HG03457 (cell line): ENCODE measurements at regions not wholly inside any gene's neighbourhood (a gene's known extent, or its start where the extent isn't known, plus 50 kb on each side); places are given as distances from the start of the nearest gene placed in this dataset.

Source experiments
- ATAC-seq: cut with Tn5 transposase; IDR thresholded peaks from one replicate; pipeline ENCODE4 v1.9.1; 2021; ENCODE audit warnings: moderate number of reproducible peaks; ENCODE audit not compliant: unreplicated experiment

DNA sequence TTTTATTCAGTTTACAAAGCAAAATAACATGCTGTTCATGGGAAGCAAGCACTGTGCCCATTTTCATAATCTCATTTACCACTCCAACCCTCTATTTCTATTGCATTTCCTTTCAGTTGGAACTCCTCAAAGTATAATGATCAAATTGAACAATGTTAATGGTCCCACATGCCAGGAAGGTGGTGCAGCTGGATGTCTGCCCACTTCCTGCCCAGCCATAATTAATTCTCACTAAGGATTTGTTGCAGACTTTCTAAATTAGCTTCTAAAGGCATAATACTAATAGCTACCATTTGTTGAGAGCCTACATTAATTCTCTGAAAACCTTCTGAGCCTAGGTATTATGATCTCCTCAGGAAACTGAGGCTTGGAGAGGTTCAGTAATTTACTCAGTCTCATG, 316.1 kb upstream of the TPM1 start:
- ATAC-seq = no peak

DNA sequence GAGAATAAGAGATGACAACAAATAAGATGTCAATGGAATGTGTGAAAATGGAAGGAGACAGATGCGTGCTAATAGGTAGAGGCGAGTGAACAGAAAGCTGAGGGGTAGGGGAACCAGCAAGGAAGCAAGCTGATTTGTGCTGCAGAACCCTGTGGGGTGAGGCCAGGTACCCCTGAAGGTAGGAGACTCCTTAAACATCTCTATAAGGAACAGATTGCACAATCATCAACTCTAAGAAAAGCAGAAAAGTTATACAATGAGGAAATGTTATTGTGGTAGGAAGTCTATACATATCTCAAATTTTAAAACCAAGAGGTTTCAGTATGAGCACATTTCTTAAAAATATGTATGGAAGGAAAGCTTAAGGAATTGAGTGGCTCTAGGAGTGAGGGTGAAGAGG, 315.0 kb upstream of the TPM1 start:
- no peak for ATAC-seq

GRCh38 chr15:62730825-62731224, 311.7 kb upstream of the TPM1 start:
- no peak for ATAC-seq

DNA sequence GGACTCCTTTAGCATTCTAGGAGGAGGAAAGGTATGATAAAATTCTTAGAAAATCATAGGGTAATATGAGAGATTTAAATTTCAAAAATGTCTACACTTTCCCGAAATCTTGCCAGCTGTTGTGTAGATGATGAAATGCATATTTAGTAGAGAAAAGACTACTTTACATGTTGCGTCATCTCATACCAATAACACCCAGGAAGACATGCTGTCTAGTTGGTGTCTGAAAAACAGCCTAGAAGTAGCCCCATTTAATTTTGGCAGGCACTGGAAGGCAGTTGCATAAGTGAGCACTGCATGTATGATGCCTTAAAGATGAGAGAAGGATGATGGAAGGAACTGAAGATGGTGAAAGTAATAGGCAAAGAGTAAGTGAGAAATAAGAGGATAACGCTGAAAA, 310.5 kb upstream of the TPM1 start:
- no peak for ATAC-seq

DNA sequence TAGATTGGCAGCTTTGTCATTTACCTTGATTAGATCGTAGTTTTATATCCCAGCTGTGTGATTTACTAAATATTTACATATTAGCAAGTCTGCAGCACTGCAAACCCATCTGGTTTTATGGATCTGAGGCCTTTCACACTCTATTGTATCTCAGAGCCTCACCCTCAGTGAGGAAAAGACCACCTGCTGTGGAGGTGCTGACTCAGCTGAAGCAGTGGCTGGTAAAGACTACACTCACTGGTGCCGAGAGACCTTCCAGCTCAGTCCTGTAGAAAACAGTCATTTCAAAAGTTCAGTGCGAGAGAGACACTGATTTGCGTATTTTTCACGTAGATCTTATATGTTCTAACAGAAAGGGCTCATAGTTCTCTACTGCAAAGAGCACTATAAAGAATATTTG, 307.8 kb upstream of the TPM1 start:
- ATAC-seq = no peak

DNA sequence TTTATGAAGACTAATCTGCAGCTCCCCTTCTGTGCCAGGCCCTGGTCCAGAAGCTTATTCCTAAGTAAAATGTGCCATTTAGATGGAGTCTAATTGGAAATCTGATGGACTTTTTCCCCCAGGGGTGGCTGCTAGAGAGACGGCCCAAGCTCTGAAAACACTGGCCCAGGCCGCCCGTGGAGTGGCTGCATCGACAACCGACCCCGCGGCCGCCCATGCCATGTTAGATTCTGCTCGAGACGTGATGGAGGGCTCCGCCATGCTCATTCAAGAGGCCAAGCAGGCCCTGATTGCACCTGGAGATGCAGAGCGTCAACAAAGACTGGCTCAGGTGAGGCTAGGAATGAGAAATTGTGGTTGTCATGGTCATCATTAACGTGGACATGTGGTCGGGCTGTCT, 305.8 kb upstream of the TPM1 start:
- no peak for ATAC-seq

DNA sequence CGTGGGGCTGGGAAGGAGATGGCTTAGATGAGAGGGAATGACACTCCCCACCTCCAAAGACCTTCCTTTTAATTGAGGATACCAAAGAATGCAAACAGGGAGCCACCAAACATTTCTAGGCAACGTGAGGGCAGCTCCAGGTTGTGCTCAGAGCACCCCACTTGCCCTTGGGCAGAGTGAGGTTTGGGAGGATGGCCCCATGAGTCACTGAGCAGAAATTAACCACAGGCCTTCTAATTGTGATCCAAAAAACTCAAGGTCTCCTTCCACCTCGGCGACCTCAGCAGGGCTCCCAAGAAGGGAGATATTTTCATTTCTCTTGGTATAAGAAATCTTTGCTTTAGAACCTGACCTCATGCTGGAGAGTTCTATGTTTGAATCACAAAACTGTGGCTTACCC, 305.0 kb upstream of the TPM1 start:
- ATAC-seq = no peak

- no peak for ATAC-seq
These were observed 303.5 kb upstream of the TPM1 start for GRCh38 chr15:62739082-62739481.

GRCh38 chr15:62739507-62739906, 303.0 kb upstream of the TPM1 start:
- ATAC-seq = no peak

DNA sequence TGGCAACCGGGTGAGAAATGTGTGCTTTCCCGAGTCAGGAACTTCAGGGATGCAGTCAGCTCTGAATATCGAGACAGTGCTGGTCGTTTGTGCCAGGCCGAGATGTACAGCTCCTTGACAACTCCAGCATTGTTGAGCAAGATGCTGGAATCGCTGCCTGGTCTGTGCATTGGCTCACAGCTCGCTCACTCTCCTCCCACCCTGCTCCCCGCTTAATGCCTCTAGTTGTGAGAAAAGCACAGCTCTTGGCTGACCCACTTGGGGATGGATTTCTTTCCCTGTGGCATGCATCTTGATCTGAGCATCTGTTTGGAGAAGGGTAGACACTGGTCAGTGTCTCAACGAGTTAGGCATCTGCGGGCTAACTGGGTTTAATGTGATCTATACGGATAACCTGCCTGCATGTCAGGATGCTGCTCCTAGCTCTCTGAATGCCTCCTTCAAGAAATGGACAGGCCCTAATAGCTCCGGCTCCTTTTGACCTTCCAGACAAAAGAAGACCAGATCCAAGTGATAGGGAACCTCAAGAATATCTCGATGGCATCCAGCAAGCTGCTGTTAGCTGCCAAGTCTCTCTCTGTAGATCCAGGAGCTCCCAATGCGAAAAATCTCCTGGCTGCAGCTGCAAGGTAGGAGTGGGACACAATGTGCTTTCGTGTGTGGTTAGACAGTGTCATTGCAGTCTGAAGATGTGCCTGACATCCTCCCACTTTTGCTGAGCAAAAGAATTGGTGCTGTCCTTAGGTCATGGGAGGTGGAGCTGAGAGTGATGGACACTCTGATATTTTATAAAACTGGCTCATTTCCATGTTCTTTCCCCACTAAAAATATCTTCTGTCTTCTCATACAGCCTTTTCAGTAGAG, 302.2 kb upstream of the TPM1 start:
- ATAC-seq = no peak

GRCh38 chr15:62741106-62741505, 301.4 kb upstream of the TPM1 start:
- ATAC-seq = no peak

DNA sequence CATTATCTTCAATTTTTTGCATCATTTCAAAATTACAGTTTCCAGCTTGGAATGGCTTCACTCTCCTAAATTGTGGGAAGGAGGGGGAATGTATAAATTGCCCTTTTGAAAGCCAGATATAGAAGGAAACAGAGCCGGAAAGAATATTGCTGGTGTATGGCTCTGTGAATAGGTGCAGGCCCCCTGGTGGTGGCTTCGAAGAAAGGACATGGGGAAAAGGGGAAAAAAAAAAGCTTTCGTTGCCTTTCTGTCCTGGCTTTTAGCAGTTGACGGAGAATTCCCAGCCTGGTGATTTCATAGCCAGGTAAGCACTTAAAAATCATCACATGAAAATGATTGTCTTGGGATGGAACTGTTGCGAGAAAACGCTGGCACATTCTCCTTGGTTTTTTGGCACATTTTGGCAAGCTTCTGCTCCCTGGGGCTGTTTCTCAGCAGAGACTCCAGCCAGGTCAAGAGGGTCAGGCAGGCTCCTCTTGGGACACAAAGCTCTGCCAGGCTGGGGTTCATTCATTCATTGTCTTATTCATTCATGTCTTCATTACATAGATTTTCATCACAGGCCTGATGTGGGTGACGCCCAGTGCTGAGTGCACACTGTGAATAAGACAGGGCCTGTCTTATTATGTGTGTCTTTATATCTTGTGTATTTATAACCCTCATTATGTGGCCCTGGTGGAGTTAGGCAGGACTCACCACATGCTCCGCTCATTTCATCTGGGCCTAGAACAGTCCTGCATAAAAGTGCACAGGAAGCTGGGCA, 300.0 kb upstream of the TPM1 start:
- ATAC-seq = no peak

DNA sequence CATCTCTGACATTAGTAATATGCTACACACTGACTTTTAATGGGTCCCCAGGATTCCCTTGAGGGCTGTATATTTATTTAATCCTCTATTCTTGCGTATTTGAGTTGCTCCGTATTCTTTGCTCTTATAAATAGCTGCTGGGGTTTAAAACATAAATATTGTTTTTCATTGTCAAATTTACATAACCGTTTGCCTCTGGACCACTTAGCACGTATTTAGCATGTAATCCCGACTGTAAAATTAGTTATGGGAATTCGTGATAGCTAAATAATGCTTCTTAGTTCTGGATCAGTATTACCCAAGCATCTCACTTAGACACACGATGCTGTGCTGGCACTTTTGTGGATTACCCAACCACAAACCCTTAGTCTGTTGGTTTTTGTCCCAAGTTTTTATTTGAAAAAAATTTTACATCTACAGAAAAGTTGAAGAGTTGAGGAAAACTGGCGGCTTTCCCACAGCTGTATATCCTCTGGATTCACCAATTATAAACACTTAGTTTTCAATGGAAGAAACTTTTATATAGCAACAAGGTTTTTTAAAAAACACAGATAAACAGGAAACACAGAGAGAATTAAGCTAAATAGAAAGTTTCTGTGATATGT, 296.8 kb upstream of the TPM1 start:
- ATAC-seq = no peak

DNA sequence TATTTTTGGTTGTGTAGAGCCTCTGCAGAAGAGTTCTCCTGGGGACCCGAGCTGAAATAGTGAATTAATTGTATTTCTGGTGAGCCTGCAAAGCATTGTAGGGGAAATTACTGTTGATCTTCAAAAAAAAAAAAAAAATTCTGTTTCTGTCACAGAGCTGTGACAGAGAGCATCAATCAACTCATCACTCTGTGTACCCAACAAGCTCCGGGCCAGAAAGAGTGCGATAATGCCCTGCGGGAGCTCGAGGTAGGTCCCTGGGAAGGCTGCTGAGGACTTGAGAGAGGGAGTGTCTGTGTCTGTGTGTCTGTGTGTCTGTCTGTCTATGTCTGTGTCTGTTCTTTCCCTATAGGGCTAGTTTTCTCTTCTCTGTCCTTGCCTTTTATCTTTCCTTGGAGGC, 294.4 kb upstream of the TPM1 start:
- no peak for ATAC-seq

DNA sequence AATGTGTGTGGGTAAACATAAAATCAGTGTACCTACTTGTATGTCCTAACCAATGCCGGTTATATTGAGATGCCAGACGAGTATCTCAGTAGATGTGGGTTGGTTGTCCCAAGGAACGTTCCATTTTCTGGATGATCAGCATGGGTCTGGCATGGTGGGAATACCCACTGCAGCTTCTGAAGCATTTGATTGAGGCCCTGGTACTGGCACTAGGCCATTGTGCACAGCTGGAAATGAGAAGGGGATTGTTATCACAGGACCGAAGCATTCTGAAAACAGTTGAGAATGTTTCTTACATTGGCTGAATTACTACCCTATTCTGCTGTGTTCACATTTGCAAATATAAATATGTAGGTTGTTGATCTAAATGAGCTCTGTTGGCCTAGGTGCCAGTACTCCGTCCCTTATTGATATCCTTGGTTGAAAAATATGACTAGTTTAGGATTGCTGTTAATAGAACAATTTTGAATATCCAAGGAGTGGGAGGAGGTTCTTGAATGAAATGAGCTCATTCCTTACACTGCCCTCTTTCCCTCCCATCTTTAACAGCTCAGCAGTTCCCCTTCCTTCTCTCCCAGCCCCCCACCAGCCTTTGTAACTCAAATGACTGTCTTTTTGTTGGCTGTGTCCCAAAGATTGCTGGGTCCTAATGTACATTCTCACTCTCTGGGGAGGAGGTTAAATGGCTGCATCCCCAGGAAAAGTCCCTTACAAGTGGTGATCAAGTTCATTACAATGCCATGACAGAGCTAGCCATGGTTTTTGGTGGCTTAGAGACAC, 293.3 kb upstream of the TPM1 start:
- ATAC-seq = no peak

DNA sequence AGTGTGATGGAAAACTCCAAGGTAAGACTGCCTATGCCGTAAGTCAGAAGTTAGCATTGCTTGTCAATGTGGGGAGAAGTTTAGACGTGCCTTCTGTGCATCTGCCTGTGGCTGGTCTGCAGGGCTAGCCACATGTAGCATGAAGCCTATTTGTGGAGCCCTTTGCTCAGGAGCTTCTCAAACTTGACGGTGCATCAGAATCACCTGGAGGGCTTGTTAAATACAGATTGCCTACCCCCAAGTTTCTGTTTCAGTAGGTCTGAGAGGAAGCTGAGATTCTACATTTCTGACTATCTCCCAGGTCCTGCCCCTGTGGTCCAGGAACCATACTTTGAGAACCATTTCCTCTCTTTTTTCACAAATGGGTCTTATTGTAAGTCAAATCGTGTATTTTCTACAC, 292.1 kb upstream of the TPM1 start:
- no peak for ATAC-seq

- ATAC-seq = no peak
These were observed 289.7 kb upstream of the TPM1 start for GRCh38 chr15:62752657-62753517.

DNA sequence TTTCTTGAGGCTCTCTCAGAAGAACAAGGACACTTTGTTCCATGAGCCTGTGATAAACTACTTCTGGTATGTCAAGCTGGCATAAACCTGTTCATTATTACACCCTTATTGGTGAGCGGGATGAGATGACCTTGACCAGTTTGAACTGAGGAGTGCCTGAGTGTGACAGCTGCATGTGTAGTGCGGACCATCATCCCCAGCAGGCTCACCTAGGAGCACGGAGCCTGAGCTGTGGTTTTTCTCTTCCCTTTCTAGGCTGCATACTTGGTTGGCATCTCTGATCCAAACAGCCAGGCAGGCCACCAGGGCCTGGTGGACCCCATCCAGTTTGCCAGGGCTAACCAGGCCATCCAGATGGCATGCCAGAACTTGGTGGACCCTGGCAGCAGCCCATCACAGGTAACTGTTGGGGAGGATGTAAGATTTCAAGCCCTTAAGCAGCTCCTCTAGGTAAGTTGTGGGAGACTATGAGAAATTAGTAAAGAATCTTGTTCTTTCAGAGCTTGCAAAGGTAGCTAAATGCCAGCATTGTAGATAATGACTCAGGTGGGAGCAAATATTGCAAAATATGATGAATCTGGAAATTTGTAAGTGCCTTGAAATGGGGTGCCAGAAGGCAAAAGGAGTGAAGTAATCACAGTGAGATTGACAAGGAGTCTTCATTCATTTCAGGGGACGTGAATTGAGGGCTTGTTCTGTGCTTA, 288.9 kb upstream of the TPM1 start:
- no peak for ATAC-seq

- no peak for ATAC-seq
These were observed 286.1 kb upstream of the TPM1 start for GRCh38 chr15:62756326-62756994.
